ENCODE measurements at regions not wholly inside any gene's neighbourhood (a gene's known extent, or its start where the extent isn't known, plus 50 kb on each side); places are given as distances from the start of the nearest gene placed in this dataset.

DNA sequence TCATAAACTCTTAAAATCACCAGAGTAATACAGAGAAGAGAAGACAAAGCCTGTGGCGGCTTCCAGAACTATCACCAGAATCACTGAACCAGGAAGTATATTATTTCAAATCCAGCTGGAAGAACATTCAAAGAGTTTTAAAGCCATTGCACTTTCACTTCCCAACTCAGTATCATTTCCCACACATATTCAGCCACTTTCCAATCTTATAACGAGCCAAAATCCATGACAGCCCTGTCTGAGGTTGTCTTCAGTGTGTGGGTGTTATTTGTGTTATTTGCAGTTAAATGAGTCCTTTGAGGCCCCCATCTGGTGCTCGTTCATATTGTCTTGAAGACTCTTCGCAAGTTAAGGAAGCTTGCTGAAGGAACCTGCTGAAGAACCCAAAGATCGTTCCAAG, 559.9 kb downstream of the TSN start:
- H3K27ac ChIP-seq = no peak overlapping the region
- TF ChIP-seq CTCF (IDR thresholded peaks at IDR 0.05) = no peak
- no peak overlapping the region for H3K4me3 ChIP-seq
- no peak for DNase-seq (ENCODE audit: low spot score)

GRCh38 chr2:122319539-122320132, 564.2 kb downstream of the TSN start:
- TF ChIP-seq CTCF (IDR thresholded peaks at IDR 0.05) = no peak
- no peak overlapping the region for H3K4me3 ChIP-seq
- no peak for DNase-seq (ENCODE audit: low spot score)
- no peak overlapping the region for H3K27ac ChIP-seq

- H3K27ac ChIP-seq = no peak overlapping the region
- DNase-seq (ENCODE audit: low spot score) = no peak
- TF ChIP-seq CTCF (IDR thresholded peaks at IDR 0.05) = no peak
- H3K4me3 ChIP-seq = no peak overlapping the region
These were observed 567.4 kb downstream of the TSN start for GRCh38 chr2:122322815-122323214.

DNA sequence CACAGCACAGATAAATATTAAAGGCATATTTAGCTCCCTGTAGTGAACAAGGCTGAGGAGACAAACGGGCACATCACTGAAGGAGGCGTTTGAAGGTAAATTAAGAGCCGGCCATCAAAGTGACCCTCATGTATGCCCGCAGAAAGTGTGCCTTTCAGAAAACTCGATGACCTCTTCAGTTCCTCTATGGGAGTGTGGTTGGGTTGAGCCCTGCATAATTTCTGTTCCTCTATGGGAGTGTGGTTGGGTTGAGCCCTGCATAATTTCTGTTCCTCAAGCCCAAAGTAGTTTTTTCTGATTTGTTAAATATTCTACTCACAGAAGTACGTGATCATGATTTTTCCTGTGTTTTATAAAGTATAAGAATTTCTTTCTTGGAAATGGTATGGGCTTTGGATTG, 568.5 kb downstream of the TSN start:
- no peak overlapping the region for H3K27ac ChIP-seq
- TF ChIP-seq CTCF (IDR thresholded peaks at IDR 0.05) = no peak
- no peak for DNase-seq (ENCODE audit: low spot score)
- no peak overlapping the region for H3K4me3 ChIP-seq

DNA sequence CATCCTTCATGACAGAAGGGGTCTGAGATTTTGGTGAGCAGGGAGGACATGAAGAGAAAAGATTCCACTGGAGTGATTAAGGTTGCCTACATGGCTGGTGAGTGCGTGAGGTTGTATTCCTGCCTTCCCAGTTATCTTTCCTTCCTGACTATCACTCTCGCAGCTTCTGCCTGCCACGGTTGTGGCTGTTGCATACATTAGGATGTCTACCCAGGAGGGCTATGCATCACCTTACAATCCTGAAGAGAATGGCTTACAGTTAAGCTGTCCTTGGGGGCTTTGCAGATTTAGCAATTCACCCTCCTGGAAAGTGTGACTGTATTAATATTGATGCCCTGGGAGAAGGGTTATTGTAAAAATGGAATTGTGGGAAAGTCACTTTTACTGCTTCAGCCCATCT, 571.0 kb downstream of the TSN start:
- no peak overlapping the region for H3K27ac ChIP-seq
- no peak overlapping the region for H3K4me3 ChIP-seq
- no peak for TF ChIP-seq CTCF (IDR thresholded peaks at IDR 0.05)
- DNase-seq (ENCODE audit: low spot score) = no peak

DNA sequence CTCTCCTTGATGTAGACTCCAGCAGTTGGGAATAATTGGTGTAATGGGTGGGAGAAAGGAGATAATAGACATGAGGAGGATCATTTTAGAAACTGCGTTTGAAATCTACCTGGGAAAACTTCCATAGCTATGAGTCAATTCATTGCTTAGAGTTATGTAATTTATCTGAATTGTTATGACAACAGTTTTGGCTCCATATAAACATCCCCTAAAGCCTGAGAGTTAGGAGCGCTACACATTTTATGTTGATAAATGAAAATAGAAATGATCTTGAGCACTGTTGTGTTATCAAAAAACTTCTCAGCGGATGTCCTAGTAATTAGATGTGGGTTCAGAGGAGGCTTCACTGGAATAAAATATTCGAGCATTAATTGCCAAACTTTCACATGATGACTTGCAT, 573.4 kb downstream of the TSN start:
- no peak for DNase-seq (ENCODE audit: low spot score)
- no peak overlapping the region for H3K27ac ChIP-seq
- TF ChIP-seq CTCF (IDR thresholded peaks at IDR 0.05) = no peak
- no peak overlapping the region for H3K4me3 ChIP-seq

- no peak overlapping the region for H3K27ac ChIP-seq
- no peak overlapping the region for H3K4me3 ChIP-seq
- no peak for TF ChIP-seq CTCF (IDR thresholded peaks at IDR 0.05)
- DNase-seq (ENCODE audit: low spot score) = no peak
These were observed 573.8 kb downstream of the TSN start for GRCh38 chr2:122329278-122329677.
